ENCODE measurements at regions not wholly inside any gene's neighbourhood (a gene's known extent, or its start where the extent isn't known, plus 50 kb on each side); places are given as distances from the start of the nearest gene placed in this dataset.

DNA sequence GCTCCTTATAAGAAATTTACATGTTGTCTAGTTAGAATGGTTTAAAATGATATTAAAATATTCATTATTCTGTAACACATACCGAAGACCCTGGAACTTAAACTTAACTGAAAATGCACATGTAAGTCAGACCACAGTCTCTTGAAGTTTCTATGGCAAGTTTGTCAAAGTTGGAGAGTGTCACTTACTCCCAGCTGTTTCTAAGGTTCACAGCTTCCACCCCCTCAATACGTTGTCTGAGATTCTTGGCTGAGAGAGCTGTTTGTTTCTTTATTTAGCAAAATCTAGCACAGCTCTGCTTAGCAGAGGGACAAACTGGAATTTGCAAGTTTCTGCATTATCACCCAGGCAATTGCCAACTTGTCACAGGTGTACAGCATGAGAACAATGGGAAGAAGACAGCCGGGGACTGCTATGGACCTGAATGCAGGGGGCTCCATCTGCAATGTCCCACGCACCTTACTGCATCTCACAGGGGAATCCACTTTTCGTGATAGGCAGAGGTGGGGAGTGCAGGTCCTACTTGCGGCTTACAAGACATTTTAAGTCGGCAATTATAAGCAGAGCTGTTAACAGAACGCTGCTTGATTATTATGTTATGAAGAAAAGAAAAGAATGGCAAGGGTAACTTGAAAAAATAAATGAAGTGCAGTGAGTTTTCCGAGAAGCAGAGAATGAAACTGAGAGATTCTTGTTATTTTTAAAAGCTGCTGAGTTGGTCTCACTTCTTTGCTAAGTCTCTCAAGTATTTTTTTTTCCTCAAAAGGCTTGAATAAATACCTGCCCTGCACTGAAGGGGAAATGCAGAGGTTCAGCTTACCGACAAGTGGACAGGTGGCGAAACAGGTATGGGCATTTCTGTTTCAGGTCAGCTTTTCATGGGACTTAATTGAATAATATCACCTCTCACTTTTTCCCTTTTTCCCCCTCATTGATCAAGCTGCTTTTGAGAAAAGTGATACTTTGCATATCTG, 1072.1 kb upstream of the FANCL start:
- no peak for DNase-seq (ENCODE audit: low read depth)
- TF ChIP-seq, protein P1, sequence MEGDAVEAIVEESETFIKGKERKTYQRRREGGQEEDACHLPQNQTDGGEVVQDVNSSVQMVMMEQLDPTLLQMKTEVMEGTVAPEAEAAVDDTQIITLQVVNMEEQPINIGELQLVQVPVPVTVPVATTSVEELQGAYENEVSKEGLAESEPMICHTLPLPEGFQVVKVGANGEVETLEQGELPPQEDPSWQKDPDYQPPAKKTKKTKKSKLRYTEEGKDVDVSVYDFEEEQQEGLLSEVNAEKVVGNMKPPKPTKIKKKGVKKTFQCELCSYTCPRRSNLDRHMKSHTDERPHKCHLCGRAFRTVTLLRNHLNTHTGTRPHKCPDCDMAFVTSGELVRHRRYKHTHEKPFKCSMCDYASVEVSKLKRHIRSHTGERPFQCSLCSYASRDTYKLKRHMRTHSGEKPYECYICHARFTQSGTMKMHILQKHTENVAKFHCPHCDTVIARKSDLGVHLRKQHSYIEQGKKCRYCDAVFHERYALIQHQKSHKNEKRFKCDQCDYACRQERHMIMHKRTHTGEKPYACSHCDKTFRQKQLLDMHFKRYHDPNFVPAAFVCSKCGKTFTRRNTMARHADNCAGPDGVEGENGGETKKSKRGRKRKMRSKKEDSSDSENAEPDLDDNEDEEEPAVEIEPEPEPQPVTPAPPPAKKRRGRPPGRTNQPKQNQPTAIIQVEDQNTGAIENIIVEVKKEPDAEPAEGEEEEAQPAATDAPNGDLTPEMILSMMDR (conservative IDR thresholded peaks at IDR 0.05; ENCODE audit: control insufficient read depth, insufficient read depth, low read depth, low read length), result no peak
- no peak overlapping the region for H3K4me3 ChIP-seq (ENCODE audit: control insufficient read depth, low read depth, low read length)

DNA sequence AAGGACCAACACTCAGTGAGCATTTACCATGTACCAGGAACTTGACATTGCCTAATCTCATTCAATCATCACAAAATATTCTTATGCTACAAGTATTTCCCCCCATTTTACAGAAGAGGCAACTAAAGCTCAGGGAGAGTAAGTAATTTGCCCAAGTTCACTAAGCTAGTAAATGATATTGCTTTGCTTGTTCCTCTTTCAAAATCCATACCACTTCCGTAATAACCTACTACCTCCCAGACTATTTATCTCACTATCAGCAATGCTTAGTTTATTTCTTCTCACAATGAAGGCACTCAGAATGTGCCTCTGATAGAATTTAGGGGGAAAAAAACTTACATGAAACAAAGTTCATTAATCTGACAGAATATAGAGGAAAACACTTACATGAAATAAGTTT, 1070.9 kb upstream of the FANCL start:
- no peak overlapping the region for H3K4me3 ChIP-seq (ENCODE audit: control insufficient read depth, low read depth, low read length)
- TF ChIP-seq, protein P1 (conservative IDR thresholded peaks at IDR 0.05; ENCODE audit: control insufficient read depth, insufficient read depth, low read depth, low read length), result no peak

DNA sequence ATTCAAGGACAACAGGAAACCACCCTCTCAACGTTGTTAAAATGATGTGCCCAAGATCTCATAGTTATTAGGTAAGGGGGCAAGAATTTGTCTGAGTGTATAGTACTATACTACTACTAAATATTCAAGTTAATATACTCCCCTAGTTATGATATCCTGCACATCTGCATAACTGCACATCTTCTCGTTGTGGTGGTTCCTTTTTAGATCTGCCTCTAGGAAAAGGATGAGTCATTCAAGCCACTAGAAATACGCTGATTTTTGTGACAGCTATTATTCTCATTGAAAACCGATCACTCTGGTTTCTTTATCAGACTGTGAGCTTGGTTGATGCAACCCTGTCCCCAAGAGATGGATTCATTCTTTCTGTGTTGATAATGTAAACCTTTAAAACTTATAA, 1067.0 kb upstream of the FANCL start:
- H3K4me3 ChIP-seq (ENCODE audit: control insufficient read depth, low read depth, low read length), result no peak overlapping the region
- DNase-seq (ENCODE audit: low read depth), result no peak
- TF ChIP-seq, protein P1 (conservative IDR thresholded peaks at IDR 0.05; ENCODE audit: control insufficient read depth, insufficient read depth, low read depth, low read length), result no peak

More for the DNA sequence above, 1070.9 kb upstream of the FANCL start:
- no peak for DNase-seq (ENCODE audit: low read depth)

DNA sequence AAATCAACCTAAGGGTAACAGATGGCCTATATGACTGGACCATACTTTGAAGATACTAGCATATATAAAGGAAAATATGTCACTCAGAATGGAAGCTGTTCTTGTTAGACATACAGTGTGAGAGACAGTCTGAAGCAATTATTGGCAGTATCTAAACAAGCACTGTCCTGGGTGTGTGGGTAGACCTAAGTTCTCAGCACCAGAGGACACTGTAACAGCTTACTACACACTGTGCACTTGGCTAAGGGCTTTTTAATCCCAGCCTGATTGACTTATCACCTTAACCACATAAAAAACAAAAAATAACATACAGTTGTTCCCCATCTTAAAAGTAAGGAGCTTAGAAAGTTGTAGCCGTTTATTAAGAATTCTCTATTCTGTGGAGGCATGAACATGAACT, 1066.1 kb upstream of the FANCL start:
- no peak for DNase-seq (ENCODE audit: low read depth)
- TF ChIP-seq, protein P1 (conservative IDR thresholded peaks at IDR 0.05; ENCODE audit: control insufficient read depth, insufficient read depth, low read depth, low read length), result no peak
- H3K4me3 ChIP-seq (ENCODE audit: control insufficient read depth, low read depth, low read length), result no peak overlapping the region

DNA sequence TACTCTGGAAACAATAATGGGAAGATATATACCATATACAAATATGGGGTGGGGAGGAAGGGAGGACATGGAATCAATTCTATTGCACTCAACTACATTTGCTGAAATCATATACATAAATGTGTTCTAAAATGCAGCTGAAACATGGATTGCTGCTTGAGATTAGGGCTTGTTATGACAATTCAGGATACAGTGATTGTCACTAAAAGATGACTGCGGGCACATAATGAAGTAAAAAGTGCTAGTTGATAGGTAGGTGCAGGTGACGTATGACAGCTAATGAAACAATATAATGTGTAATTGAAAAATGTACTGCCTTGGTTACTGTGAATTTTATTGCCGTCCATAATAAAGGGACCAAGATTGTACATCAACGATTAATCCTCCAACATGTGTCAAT, 1062.1 kb upstream of the FANCL start:
- TF ChIP-seq, protein P1 (conservative IDR thresholded peaks at IDR 0.05; ENCODE audit: control insufficient read depth, insufficient read depth, low read depth, low read length), result no peak
- no peak for DNase-seq (ENCODE audit: low read depth)
- H3K4me3 ChIP-seq (ENCODE audit: control insufficient read depth, low read depth, low read length), result no peak overlapping the region

DNA sequence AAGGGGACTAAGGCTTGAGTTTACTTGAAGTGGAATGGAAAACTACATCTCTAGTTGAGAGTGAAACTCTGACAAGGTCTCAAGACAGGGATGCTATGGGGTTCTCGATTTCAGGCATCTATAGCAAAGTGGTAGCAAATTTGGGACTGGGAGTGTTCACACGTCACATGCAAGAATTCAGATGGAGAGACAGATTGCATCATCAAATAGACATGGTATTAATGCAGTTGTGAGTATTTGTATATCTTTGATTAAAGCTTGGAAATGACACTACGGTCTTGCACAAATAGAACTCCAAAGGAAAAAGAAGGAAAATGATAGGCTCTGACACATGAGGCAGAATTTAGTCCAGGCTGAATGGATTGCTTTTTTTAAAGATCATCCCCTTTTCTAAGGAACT, 1061.6 kb upstream of the FANCL start:
- TF ChIP-seq, protein P1 (conservative IDR thresholded peaks at IDR 0.05; ENCODE audit: control insufficient read depth, insufficient read depth, low read depth, low read length), result no peak
- DNase-seq (ENCODE audit: low read depth), result no peak

More for the DNA sequence above, 1061.6 kb upstream of the FANCL start:
- H3K4me3 ChIP-seq (ENCODE audit: control insufficient read depth, low read depth, low read length), result no peak overlapping the region
